SK-N-SH treated with all-trans-retinoic acid at 6 μM for 48 hours (cell line): ENCODE measurements at regions not wholly inside any gene's neighbourhood (a gene's known extent, or its start where the extent isn't known, plus 50 kb on each side); places are given as distances from the start of the nearest gene placed in this dataset.
A peak's percentile ranks its signal among the peaks of the same experiment; 100 is the strongest.

Experiments
- ATAC-seq: fragments of 200-7000 bp; cut with Tn5 transposase; 3 replicates; pipeline ENCODE4 v1.9.1; 2020; ENCODE audit warnings: mild to moderate bottlenecking, moderate library complexity
- ARNTL ChIP-seq: fragments of 450-650 bp; formaldehyde crosslinking; IDR thresholded peaks from 2 replicates; pipeline ENCODE4 v1.5.0; 2020; ENCODE audit warnings: low read depth, mild to moderate bottlenecking, moderate library complexity, borderline replicate concordance
- BACH2 ChIP-seq: fragments of 250-450 bp; sonication (Bioruptor Pico); IDR thresholded peaks from 2 replicates; pipeline ENCODE4 v1.9.0; 2021; ENCODE audit warnings: mild to moderate bottlenecking, borderline replicate concordance
- CREB5 ChIP-seq: fragments of 250-450 bp; sonication (Bioruptor Pico); IDR thresholded peaks from 2 replicates; pipeline ENCODE4 v1.5.1; 2020; ENCODE audit warnings: low read depth, mild to moderate bottlenecking, moderate library complexity
- CSRNP3 ChIP-seq: fragments of 250-450 bp; sonication (Bioruptor Pico); IDR thresholded peaks from 2 replicates; pipeline ENCODE4 v1.5.1; 2021; ENCODE audit warnings: mild to moderate bottlenecking, moderate library complexity
- ESRRG ChIP-seq: fragments of 250-450 bp; sonication (Bioruptor Pico); IDR thresholded peaks from 2 replicates; pipeline ENCODE4 v1.6.1; 2021; ENCODE audit warnings: mild to moderate bottlenecking
- GLIS3 ChIP-seq: fragments of 250-450 bp; sonication (Bioruptor Pico); IDR thresholded peaks from 2 replicates; pipeline ENCODE4 v1.5.0; 2020; ENCODE audit warnings: mild to moderate bottlenecking, moderate library complexity
- ISL1 ChIP-seq: fragments of 250-450 bp; sonication (Bioruptor Pico); IDR thresholded peaks from 2 replicates; pipeline ENCODE4 v2.1.2; 2022; ENCODE audit warnings: mild to moderate bottlenecking, moderate library complexity
- PATZ1 ChIP-seq: fragments of 250-450 bp; sonication (Bioruptor Pico); IDR thresholded peaks from 2 replicates; pipeline ENCODE4 v1.8.0; 2020; ENCODE audit warnings: mild to moderate bottlenecking, moderate library complexity, borderline replicate concordance
- POU6F1 ChIP-seq: fragments of 250-450 bp; sonication (Bioruptor Pico); IDR thresholded peaks from 2 replicates; pipeline ENCODE4 v1.8.0; 2021; ENCODE audit warnings: low read depth, mild to moderate bottlenecking, moderate library complexity, borderline replicate concordance
- PPARA ChIP-seq: fragments of 250-450 bp; sonication (Bioruptor Pico); IDR thresholded peaks from 2 replicates; pipeline ENCODE4 v1.5.0; 2020; ENCODE audit warnings: mild to moderate bottlenecking, borderline replicate concordance
- RARB ChIP-seq: fragments of 250-450 bp; sonication (Bioruptor Pico); IDR thresholded peaks from 2 replicates; pipeline ENCODE4 v1.8.0; 2021; ENCODE audit warnings: mild to moderate bottlenecking, moderate library complexity
- SNAI2 ChIP-seq: fragments of 250-450 bp; sonication (Bioruptor Pico); IDR thresholded peaks from 2 replicates; pipeline ENCODE4 v1.5.0; 2020; ENCODE audit warnings: mild to moderate bottlenecking, moderate library complexity
- TOX ChIP-seq: fragments of 250-450 bp; sonication (Bioruptor Pico); IDR thresholded peaks from 2 replicates; pipeline ENCODE4 v1.8.0; 2021; ENCODE audit warnings: mild to moderate bottlenecking, moderate library complexity, borderline replicate concordance
- TSHZ2 ChIP-seq: fragments of 250-450 bp; sonication (Bioruptor Pico); IDR thresholded peaks from 2 replicates; pipeline ENCODE4 v1.5.0; 2020; ENCODE audit warnings: mild to moderate bottlenecking, moderate library complexity
- ZC3H10 ChIP-seq: fragments of 250-450 bp; sonication (Bioruptor Pico); IDR thresholded peaks from 2 replicates; pipeline ENCODE4 v1.5.1; 2021; ENCODE audit warnings: mild to moderate bottlenecking, moderate library complexity
- ZNF70 ChIP-seq: fragments of 450-650 bp; formaldehyde crosslinking; IDR thresholded peaks from 2 replicates; pipeline ENCODE4 v1.5.0; 2020; ENCODE audit warnings: mild to moderate bottlenecking, moderate library complexity
- ZNF8 ChIP-seq: fragments of 450-650 bp; formaldehyde crosslinking; IDR thresholded peaks from 2 replicates; pipeline ENCODE4 v1.5.0; 2020; ENCODE audit warnings: mild to moderate bottlenecking, moderate library complexity

- ATAC-seq: no peak
- TF ChIP-seq CSRNP3 (CRISPR knock-in tag): no peak
- no peak for TF ChIP-seq ZC3H10 (CRISPR knock-in tag)
- no peak for TF ChIP-seq ESRRG (CRISPR knock-in tag)
- TF ChIP-seq ISL1 (CRISPR knock-in tag): no peak
- TF ChIP-seq ZNF8 (CRISPR knock-in tag): no peak
These were observed 1110.8 kb downstream of the CBLN2 start for GRCh38 chr18:71433373-71433772.

GRCh38 chr18:71431689-71432088 is 1112.5 kb downstream of the CBLN2 start:
- TF ChIP-seq TSHZ2 (CRISPR knock-in tag) (no peak), ZNF8 (CRISPR knock-in tag) (no peak), SNAI2 (CRISPR knock-in tag) (no peak), GLIS3 (CRISPR knock-in tag) (no peak), ARNTL (CRISPR knock-in tag) (no peak), POU6F1 (CRISPR knock-in tag) (no peak), CREB5 (no peak), ZNF70 (no peak), RARB (CRISPR knock-in tag) (no peak), PATZ1 (CRISPR knock-in tag) (no peak), TOX (CRISPR knock-in tag) (no peak)

GRCh38 chr18:71431171-71431570 is 1113.0 kb downstream of the CBLN2 start:
- ATAC-seq: no peak; the same call in 2 of the 3 replicates

More at GRCh38 chr18:71431689-71432088, 1112.5 kb downstream of the CBLN2 start:
- ATAC-seq: peak; percentile 51

GRCh38 chr18:71426441-71426840 is 1117.7 kb downstream of the CBLN2 start:
- no peak for TF ChIP-seq RARB (CRISPR knock-in tag)
- no peak for ATAC-seq

More at GRCh38 chr18:71431171-71431570, 1113.0 kb downstream of the CBLN2 start:
- TF ChIP-seq BACH2 (no peak), SNAI2 (CRISPR knock-in tag) (no peak), PPARA (CRISPR knock-in tag) (no peak), TOX (CRISPR knock-in tag) (no peak)

- ATAC-seq: no peak
- no peak for TF ChIP-seq RARB (CRISPR knock-in tag)
- TF ChIP-seq ZNF70: no peak
- no peak for TF ChIP-seq ISL1 (CRISPR knock-in tag)
These were observed 1116.4 kb downstream of the SOCS6 start for GRCh38 chr18:71405169-71405809.
